Stimulated activated CD8-positive, alpha-beta memory T cell treated with anti-CD3 and anti-CD28 coated beads, Interleukin-2, amount 100 ng/mL, for 1 hour (primary cell): ENCODE measurements at regions not wholly inside any gene's neighbourhood (a gene's known extent, or its start where the extent isn't known, plus 50 kb on each side); places are given as distances from the start of the nearest gene placed in this dataset.
A peak's percentile ranks its signal among the peaks of the same experiment; 100 is the strongest.
"Not testable (repeated sequence)": the region's sequence is repeated elsewhere in the genome, so short reads cannot be mapped to it uniquely, and the experiment has no call there.

Experiments used
- DNase-seq, 2 donors: peaks; one replicate each; pipeline ENCODE4 v3.0.0-alpha.2; 2020; ENCODE audit warnings: low read depth in 2 of 2

- not testable (repeated sequence) for DNase-seq
Observed at GRCh38 chr1:273772-274171, 177.7 kb downstream of the OR4F29 start.

GRCh38 chr1:267815-268214 is 183.7 kb downstream of the OR4F29 start:
- peak; percentile 14 to 50 for DNase-seq
